Prostate gland (tissue), 1 donor: ENCODE measurements at regions not wholly inside any gene's neighbourhood (a gene's known extent, or its start where the extent isn't known, plus 50 kb on each side); places are given as distances from the start of the nearest gene placed in this dataset.

Experiments used
- POLR2A ChIP-seq: fragments of 450-650 bp; IDR thresholded peaks from one replicate; pipeline ENCODE4 v1.6.1; 2016; ENCODE audit warnings: antibody characterized with exemption, mild to moderate bottlenecking
- POLR2AphosphoS5 ChIP-seq: sonication (generic); formaldehyde crosslinking; IDR thresholded peaks from one replicate; pipeline ENCODE4 v1.6.1; 2017; ENCODE audit warnings: antibody characterized with exemption

- TF ChIP-seq POLR2AphosphoS5: no peak
- no peak for TF ChIP-seq POLR2A
Observed at GRCh38 chr13:106636492-106636891, 68.6 kb upstream of the ARGLU1 start.
